ENCODE measurements at regions not wholly inside any gene's neighbourhood (a gene's known extent, or its start where the extent isn't known, plus 50 kb on each side); places are given as distances from the start of the nearest gene placed in this dataset.

- no peak for TF ChIP-seq POLR2A (IDR thresholded peaks at IDR 0.05)
- TF ChIP-seq, protein P1, sequence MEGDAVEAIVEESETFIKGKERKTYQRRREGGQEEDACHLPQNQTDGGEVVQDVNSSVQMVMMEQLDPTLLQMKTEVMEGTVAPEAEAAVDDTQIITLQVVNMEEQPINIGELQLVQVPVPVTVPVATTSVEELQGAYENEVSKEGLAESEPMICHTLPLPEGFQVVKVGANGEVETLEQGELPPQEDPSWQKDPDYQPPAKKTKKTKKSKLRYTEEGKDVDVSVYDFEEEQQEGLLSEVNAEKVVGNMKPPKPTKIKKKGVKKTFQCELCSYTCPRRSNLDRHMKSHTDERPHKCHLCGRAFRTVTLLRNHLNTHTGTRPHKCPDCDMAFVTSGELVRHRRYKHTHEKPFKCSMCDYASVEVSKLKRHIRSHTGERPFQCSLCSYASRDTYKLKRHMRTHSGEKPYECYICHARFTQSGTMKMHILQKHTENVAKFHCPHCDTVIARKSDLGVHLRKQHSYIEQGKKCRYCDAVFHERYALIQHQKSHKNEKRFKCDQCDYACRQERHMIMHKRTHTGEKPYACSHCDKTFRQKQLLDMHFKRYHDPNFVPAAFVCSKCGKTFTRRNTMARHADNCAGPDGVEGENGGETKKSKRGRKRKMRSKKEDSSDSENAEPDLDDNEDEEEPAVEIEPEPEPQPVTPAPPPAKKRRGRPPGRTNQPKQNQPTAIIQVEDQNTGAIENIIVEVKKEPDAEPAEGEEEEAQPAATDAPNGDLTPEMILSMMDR (IDR thresholded peaks at IDR 0.05): no peak
- H3K4me1 ChIP-seq: no peaks in the 10 kb centered on the region
Measured at GRCh38 chr3:193897731-193898180, 238.2 kb upstream of the HES1 start.

DNA sequence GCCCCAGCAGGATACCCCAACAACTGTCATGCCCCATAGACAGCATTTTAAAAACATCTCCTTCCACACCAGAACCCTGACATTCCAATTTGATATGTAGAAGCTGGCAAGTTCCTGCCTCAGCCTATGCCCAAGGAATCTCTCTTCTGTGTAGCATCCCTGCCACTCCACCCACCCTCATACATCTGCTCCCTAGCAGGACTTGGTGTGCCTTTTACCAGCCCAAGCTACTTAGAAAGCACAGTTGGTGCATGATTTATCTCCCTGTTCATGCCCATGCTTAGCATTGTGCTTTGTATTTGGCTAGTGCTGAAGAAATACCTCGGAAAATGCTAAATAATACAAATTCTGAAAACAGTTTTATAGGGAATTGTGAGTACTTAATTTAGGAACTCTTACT is 236.9 kb upstream of the HES1 start:
- no peaks in the 10 kb centered on the region for H3K36me3 ChIP-seq
- no peak for DNase-seq
- no peak for TF ChIP-seq POLR2A (IDR thresholded peaks at IDR 0.05)
- TF ChIP-seq, protein P1 (IDR thresholded peaks at IDR 0.05): no peak
- H3K9me3 ChIP-seq: peaks cover 0 to 4% (median 0%) of the 10 kb centered on the region in 4 donors
- H3K4me3 ChIP-seq: no peak overlapping the region
- no peaks in the 10 kb centered on the region for H3K27me3 ChIP-seq
- no peak overlapping the region for H3K27ac ChIP-seq
- H3K4me1 ChIP-seq: no peaks in the 10 kb centered on the region

More at GRCh38 chr3:193897731-193898180, 238.2 kb upstream of the HES1 start:
- DNase-seq: no peak
- Histone ChIP-seq H3K27ac (no peak overlapping the region), H3K9me3 (peaks cover 0 to 4% (median 0%) of the 10 kb centered on the region in 4 donors), H3K4me3 (no peak overlapping the region), H3K36me3 (no peaks in the 10 kb centered on the region), H3K27me3 (no peaks in the 10 kb centered on the region)

DNA sequence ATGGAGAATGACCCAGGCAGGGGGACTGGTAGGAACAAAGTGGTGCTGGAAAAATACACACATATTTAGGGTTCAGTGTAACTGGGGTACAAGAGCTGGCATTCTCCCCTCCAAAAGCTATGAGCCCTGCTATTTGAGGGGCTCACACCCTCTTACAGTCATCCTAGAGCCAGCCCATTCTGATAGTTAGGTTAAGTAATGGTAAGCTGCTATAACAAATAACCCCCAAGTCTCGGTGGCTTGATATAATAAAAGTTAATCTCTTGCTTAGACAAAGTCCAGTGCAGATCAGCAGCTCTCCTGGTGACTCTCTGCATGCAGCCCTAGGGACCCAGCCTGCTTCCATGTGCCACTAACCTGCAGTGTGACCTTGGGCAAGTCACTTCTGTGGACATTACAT is 234.9 kb upstream of the HES1 start:
- Histone ChIP-seq H3K9me3 (peaks cover 0 to 4% (median 0%) of the 10 kb centered on the region in 4 donors), H3K27ac (no peak overlapping the region), H3K27me3 (no peaks in the 10 kb centered on the region), H3K4me3 (no peak overlapping the region), H3K36me3 (no peaks in the 10 kb centered on the region), H3K4me1 (no peaks in the 10 kb centered on the region)
- no peak for TF ChIP-seq POLR2A (IDR thresholded peaks at IDR 0.05)
- TF ChIP-seq, protein P1 (IDR thresholded peaks at IDR 0.05): no peak
- DNase-seq: no peak

DNA sequence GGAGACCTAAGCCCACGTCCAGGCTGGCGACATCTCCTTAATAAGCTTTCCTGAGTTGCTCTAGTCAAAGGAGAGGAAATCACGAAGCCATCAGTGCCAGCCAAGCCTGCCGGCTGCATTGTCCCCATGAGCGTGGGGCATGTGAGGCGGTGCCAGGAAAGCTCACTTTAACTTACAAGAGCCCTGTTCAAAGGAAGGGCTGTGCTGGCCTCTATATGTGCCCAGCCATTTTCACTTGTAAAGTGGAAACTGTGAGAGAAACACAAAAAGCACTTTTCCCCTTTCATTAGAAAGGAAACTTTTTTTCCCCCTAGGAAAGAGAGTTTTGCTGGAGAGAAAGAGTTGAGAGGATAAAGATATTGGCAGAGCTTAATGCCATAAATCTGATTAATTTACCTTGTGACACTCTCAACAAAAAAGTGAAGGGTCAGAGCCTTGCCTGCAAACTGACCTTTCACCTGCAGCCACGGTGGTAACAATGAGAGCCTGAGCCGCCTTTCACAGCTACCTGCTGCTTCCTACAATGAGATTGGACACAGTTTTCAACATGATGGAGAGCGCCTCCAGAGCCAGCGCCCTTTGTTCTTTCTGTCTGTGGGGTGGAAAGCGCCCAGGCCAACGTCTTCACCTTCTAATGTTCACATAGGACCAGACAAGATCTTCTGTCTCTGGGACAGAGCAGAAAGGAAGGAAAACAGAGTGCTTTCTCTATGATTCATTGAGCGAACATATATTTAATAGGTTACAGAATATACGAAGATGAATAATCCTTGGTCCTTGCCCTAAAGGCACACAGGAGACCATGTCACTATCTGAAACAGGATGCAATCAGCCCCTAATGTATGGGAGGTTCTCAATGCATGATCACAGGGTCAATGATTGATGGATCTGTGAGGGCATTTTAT is 233.1 kb upstream of the HES1 start:
- Histone ChIP-seq H3K4me1 (no peaks in the 10 kb centered on the region), H3K27me3 (no peaks in the 10 kb centered on the region), H3K27ac (no peak overlapping the region), H3K36me3 (no peaks in the 10 kb centered on the region), H3K9me3 (peaks cover 0 to 4% (median 0%) of the 10 kb centered on the region in 4 donors), H3K4me3 (no peak overlapping the region)
- no peak for DNase-seq
- TF ChIP-seq POLR2A (IDR thresholded peaks at IDR 0.05): no peak
- TF ChIP-seq, protein P1 (IDR thresholded peaks at IDR 0.05): no peak

DNA sequence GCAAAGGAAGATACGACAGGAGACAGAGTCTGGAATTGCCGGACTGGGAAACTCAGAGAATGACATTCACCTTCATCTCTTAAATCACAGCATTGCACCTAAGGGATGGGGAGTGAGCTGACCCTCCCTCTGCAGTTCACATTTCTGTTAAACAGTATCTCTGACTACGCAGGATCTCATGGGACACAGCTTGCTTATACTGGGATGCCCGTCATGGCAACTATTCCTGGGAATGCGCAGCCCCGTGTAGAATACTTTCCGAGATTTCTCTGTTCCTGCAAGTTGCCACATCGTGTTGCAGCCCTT is 232.5 kb upstream of the HES1 start:
- no peaks in the 10 kb centered on the region for H3K27me3 ChIP-seq
- DNase-seq: no peak
- TF ChIP-seq POLR2A (IDR thresholded peaks at IDR 0.05): no peak
- TF ChIP-seq, protein P1 (IDR thresholded peaks at IDR 0.05): no peak
- H3K9me3 ChIP-seq: peaks cover 0 to 4% (median 0%) of the 10 kb centered on the region in 4 donors
- H3K4me1 ChIP-seq: no peaks in the 10 kb centered on the region
- no peaks in the 10 kb centered on the region for H3K36me3 ChIP-seq
- H3K4me3 ChIP-seq: no peak overlapping the region
- H3K27ac ChIP-seq: no peak overlapping the region
